SK-N-SH treated with all-trans-retinoic acid at 6 μM for 48 hours (cell line): ENCODE measurements at regions not wholly inside any gene's neighbourhood (a gene's known extent, or its start where the extent isn't known, plus 50 kb on each side); places are given as distances from the start of the nearest gene placed in this dataset.

Experiments used
- ATAC-seq: fragments of 200-7000 bp; cut with Tn5 transposase; 3 replicates; pipeline ENCODE4 v1.9.1; 2020; ENCODE audit warnings: mild to moderate bottlenecking, moderate library complexity
- ARNTL ChIP-seq: fragments of 450-650 bp; formaldehyde crosslinking; IDR thresholded peaks from 2 replicates; pipeline ENCODE4 v1.5.0; 2020; ENCODE audit warnings: low read depth, mild to moderate bottlenecking, moderate library complexity, borderline replicate concordance
- BACH2 ChIP-seq: fragments of 250-450 bp; sonication (Bioruptor Pico); IDR thresholded peaks from 2 replicates; pipeline ENCODE4 v1.9.0; 2021; ENCODE audit warnings: mild to moderate bottlenecking, borderline replicate concordance
- CSDC2 ChIP-seq: fragments of 250-450 bp; sonication (Bioruptor Pico); IDR thresholded peaks from 2 replicates; pipeline ENCODE4 v1.5.0; 2020; ENCODE audit warnings: mild to moderate bottlenecking, moderate library complexity
- GLIS3 ChIP-seq: fragments of 250-450 bp; sonication (Bioruptor Pico); IDR thresholded peaks from 2 replicates; pipeline ENCODE4 v1.5.0; 2020; ENCODE audit warnings: mild to moderate bottlenecking, moderate library complexity
- ISL1 ChIP-seq: fragments of 250-450 bp; sonication (Bioruptor Pico); IDR thresholded peaks from 2 replicates; pipeline ENCODE4 v2.1.2; 2022; ENCODE audit warnings: mild to moderate bottlenecking, moderate library complexity
- OSR1 ChIP-seq: fragments of 250-450 bp; sonication (Bioruptor Pico); IDR thresholded peaks from 2 replicates; pipeline ENCODE4 v1.8.0; 2022; ENCODE audit warnings: moderate library complexity, mild to moderate bottlenecking, inconsistent platforms
- PPARA ChIP-seq: fragments of 250-450 bp; sonication (Bioruptor Pico); IDR thresholded peaks from 2 replicates; pipeline ENCODE4 v1.5.0; 2020; ENCODE audit warnings: mild to moderate bottlenecking, borderline replicate concordance
- RARB ChIP-seq: fragments of 250-450 bp; sonication (Bioruptor Pico); IDR thresholded peaks from 2 replicates; pipeline ENCODE4 v1.8.0; 2021; ENCODE audit warnings: mild to moderate bottlenecking, moderate library complexity
- SNAI2 ChIP-seq: fragments of 250-450 bp; sonication (Bioruptor Pico); IDR thresholded peaks from 2 replicates; pipeline ENCODE4 v1.5.0; 2020; ENCODE audit warnings: mild to moderate bottlenecking, moderate library complexity
- TCF4 ChIP-seq: fragments of 250-450 bp; sonication (Bioruptor Pico); IDR thresholded peaks from 2 replicates; pipeline ENCODE4 v1.8.0; 2021; ENCODE audit warnings: mild to moderate bottlenecking, moderate library complexity, borderline replicate concordance
- TOX ChIP-seq: fragments of 250-450 bp; sonication (Bioruptor Pico); IDR thresholded peaks from 2 replicates; pipeline ENCODE4 v1.8.0; 2021; ENCODE audit warnings: mild to moderate bottlenecking, moderate library complexity, borderline replicate concordance
- ZC3H10 ChIP-seq: fragments of 250-450 bp; sonication (Bioruptor Pico); IDR thresholded peaks from 2 replicates; pipeline ENCODE4 v1.5.1; 2021; ENCODE audit warnings: mild to moderate bottlenecking, moderate library complexity
- ZFP30 ChIP-seq: fragments of 450-650 bp; formaldehyde crosslinking; IDR thresholded peaks from 2 replicates; pipeline ENCODE4 v1.5.0; 2022; ENCODE audit warnings: mild to moderate bottlenecking, moderate library complexity
- ZNF565 ChIP-seq: fragments of 450-650 bp; formaldehyde crosslinking; conservative IDR thresholded peaks from 2 replicates; pipeline ENCODE4 v1.5.0; 2020; ENCODE audit warnings: low read depth, mild to moderate bottlenecking, moderate library complexity
- ZNF70 ChIP-seq: fragments of 450-650 bp; formaldehyde crosslinking; IDR thresholded peaks from 2 replicates; pipeline ENCODE4 v1.5.0; 2020; ENCODE audit warnings: mild to moderate bottlenecking, moderate library complexity
- TF ChIP-seq, protein P1 (sequence below): fragments of 250-450 bp; sonication (Bioruptor Pico); IDR thresholded peaks from 2 replicates; pipeline ENCODE4 v1.8.0; 2021; ENCODE audit warnings: low read depth, mild to moderate bottlenecking, moderate library complexity, borderline replicate concordance
- TF ChIP-seq, protein P2 (sequence below): fragments of 250-450 bp; sonication (Bioruptor Pico); IDR thresholded peaks from 2 replicates; pipeline ENCODE4 v1.5.0; 2020; ENCODE audit warnings: mild to moderate bottlenecking, moderate library complexity
- TF ChIP-seq, protein P3 (sequence below): fragments of 250-450 bp; sonication (Bioruptor Pico); IDR thresholded peaks from 2 replicates; pipeline ENCODE4 v1.8.0; 2020; ENCODE audit warnings: mild to moderate bottlenecking, moderate library complexity, borderline replicate concordance

DNA sequence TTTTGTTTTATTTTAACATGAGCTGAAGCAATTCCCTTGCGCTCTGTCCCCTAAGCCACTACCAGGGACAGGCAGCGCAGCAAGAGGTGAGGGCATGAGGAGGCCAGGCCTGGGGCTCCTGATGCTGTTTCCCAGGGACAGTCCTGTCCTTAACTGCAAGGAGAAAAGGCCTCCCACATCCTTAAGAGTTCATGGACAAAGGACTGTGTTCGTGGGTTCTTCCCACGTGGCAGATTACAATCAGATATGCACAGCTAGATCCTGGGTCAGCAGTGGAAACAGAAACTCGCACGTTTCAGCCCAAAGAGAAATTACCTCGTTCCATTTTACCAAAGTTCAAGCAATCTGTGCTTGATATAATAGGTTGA, 85.8 kb downstream of the MIS18A start (continued):
- TF ChIP-seq, protein P1, sequence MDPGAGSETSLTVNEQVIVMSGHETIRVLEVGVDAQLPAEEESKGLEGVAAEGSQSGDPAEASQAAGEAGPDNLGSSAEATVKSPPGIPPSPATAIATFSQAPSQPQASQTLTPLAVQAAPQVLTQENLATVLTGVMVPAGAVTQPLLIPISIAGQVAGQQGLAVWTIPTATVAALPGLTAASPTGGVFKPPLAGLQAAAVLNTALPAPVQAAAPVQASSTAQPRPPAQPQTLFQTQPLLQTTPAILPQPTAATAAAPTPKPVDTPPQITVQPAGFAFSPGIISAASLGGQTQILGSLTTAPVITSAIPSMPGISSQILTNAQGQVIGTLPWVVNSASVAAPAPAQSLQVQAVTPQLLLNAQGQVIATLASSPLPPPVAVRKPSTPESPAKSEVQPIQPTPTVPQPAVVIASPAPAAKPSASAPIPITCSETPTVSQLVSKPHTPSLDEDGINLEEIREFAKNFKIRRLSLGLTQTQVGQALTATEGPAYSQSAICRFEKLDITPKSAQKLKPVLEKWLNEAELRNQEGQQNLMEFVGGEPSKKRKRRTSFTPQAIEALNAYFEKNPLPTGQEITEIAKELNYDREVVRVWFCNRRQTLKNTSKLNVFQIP (CRISPR knock-in tag), result no peak
- no peak for TF ChIP-seq ZFP30 (CRISPR knock-in tag)
- no peak for TF ChIP-seq TOX
- TF ChIP-seq ZNF565 (CRISPR knock-in tag), result no peak
- no peak for TF ChIP-seq GLIS3 (CRISPR knock-in tag)
- no peak for TF ChIP-seq RARB (CRISPR knock-in tag)

DNA sequence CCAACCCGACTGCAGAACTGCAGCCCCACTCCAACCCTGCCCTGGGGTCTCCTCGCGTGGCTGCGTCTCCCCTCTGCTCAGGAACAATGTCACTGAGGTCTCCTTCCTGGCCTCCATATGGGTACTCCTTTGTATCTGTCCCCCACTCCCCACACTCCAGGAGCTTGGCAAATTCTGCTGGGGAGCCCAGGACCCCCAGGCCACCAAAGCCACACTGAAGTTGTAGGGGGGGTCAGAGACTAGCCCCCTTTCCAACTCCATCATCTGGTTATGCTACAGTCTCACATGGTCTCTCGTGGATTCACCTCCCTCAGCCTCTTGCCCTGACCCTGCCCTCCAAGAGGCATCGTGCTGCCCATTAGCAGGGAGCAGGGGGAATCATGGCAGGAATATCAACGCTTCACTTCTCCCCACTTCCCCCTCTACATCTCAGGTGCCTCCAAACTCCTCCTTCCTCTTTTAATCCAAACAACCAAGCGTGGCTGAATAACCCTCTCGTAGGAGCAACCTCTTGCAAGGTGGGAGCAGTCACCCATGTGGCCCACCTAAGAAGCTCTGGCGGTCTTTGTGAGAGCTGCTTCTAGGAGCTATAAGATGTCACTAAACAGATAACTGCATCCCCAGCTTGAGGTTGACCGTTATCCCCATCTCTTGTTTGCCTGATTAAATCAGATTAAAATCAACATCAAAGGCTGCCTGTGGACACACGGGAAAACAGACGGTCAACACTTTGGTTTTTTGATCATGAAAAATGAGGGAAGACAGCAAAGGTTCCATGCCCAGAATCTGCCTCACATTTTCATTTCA, 86.4 kb downstream of the MIS18A start:
- ATAC-seq, result no peak
- TF ChIP-seq ZNF565 (CRISPR knock-in tag) (no peak), TCF4 (CRISPR knock-in tag) (no peak)

DNA sequence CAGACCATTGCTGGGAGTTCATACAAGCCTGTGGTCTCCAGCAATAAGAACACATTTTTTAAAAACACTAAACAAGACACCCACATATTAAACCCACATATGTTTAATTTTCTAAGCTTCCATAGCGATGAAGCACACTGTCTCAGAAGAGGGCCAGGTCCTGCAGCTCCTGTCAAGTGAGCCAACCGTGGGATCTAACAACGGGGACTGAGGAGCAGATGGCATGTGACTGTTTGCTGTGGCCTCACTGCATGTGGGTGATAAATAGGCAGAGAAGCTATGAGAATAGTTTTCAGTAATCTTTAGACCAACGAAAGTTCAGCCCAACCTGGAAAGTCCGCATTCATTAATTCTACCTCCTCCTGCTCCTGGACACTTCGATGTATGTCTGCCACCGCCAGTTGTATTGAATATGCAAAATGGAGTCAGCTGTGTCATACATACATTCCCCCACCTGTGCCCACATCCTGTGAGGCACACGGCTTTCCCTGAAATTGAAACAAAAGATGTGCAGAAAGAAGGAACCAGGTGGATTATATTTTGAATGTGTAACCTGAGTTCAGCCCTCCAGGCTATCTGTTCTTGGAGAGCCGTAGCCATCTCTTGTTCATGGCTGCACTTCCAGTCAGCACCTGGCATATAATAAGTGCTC, 88.2 kb downstream of the MIS18A start:
- no peak for TF ChIP-seq SNAI2
- TF ChIP-seq ZNF70 (CRISPR knock-in tag), result no peak
- TF ChIP-seq, protein P2, sequence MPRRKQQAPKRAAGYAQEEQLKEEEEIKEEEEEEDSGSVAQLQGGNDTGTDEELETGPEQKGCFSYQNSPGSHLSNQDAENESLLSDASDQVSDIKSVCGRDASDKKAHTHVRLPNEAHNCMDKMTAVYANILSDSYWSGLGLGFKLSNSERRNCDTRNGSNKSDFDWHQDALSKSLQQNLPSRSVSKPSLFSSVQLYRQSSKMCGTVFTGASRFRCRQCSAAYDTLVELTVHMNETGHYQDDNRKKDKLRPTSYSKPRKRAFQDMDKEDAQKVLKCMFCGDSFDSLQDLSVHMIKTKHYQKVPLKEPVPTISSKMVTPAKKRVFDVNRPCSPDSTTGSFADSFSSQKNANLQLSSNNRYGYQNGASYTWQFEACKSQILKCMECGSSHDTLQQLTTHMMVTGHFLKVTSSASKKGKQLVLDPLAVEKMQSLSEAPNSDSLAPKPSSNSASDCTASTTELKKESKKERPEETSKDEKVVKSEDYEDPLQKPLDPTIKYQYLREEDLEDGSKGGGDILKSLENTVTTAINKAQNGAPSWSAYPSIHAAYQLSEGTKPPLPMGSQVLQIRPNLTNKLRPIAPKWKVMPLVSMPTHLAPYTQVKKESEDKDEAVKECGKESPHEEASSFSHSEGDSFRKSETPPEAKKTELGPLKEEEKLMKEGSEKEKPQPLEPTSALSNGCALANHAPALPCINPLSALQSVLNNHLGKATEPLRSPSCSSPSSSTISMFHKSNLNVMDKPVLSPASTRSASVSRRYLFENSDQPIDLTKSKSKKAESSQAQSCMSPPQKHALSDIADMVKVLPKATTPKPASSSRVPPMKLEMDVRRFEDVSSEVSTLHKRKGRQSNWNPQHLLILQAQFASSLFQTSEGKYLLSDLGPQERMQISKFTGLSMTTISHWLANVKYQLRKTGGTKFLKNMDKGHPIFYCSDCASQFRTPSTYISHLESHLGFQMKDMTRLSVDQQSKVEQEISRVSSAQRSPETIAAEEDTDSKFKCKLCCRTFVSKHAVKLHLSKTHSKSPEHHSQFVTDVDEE (CRISPR knock-in tag), result no peak
- TF ChIP-seq, protein P1 (CRISPR knock-in tag), result no peak
- no peak for TF ChIP-seq OSR1
- TF ChIP-seq ZFP30 (CRISPR knock-in tag), result no peak
- TF ChIP-seq RARB (CRISPR knock-in tag), result no peak
- no peak for TF ChIP-seq TCF4 (CRISPR knock-in tag)
- no peak for TF ChIP-seq CSDC2 (CRISPR knock-in tag)
- TF ChIP-seq, protein P3, sequence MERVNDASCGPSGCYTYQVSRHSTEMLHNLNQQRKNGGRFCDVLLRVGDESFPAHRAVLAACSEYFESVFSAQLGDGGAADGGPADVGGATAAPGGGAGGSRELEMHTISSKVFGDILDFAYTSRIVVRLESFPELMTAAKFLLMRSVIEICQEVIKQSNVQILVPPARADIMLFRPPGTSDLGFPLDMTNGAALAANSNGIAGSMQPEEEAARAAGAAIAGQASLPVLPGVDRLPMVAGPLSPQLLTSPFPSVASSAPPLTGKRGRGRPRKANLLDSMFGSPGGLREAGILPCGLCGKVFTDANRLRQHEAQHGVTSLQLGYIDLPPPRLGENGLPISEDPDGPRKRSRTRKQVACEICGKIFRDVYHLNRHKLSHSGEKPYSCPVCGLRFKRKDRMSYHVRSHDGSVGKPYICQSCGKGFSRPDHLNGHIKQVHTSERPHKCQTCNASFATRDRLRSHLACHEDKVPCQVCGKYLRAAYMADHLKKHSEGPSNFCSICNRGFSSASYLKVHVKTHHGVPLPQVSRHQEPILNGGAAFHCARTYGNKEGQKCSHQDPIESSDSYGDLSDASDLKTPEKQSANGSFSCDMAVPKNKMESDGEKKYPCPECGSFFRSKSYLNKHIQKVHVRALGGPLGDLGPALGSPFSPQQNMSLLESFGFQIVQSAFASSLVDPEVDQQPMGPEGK (CRISPR knock-in tag), result no peak
- no peak for TF ChIP-seq ARNTL (CRISPR knock-in tag)
- no peak for TF ChIP-seq ISL1 (CRISPR knock-in tag)
- no peak for TF ChIP-seq PPARA (CRISPR knock-in tag)
- no peak for ATAC-seq

DNA sequence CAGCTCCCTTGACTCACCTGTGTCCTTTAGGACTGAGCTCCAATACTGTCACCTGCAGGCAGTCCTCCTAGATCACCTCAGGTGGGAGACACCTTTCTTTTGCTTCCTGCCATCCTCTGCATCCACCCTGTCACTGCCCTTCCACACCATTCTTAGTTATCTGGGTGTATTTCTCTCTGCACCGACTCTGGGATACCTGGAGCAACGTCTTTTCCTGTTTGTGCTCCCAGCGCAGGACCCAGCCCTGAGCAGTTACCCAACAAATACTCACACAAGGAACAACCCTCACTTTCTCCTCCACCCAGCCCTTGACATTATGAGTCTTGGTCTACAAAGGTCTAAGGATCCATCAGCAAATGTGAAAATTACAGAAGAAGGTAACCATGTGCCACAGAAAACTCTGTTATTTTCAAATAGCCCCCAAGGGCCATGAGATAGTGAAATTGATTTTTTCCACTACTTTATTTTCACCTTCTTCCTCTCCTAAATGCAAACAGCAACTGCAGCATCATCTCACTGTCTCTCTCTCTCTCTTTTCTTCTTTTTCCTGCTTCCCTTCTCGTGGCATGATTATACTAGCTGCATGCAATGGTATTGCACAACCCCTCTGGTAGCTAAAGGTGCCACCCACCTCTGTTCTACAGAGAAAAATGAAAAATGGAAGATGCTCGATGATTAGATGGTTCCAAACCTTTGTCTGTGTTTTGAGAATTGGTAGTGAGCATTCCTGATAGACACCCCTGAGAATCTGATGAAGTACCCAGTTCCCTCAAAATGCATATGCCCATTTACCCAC, 89.0 kb downstream of the MIS18A start:
- no peak for ATAC-seq

More for the DNA sequence above, 89.0 kb downstream of the MIS18A start:
- no peak for TF ChIP-seq BACH2
- TF ChIP-seq ZC3H10 (CRISPR knock-in tag), result no peak
- no peak for TF ChIP-seq TCF4 (CRISPR knock-in tag)
- TF ChIP-seq OSR1, result no peak
- no peak for TF ChIP-seq ZNF565 (CRISPR knock-in tag)
